Tibial nerve (tissue), 3 donors: ENCODE measurements at regions not wholly inside any gene's neighbourhood (a gene's known extent, or its start where the extent isn't known, plus 50 kb on each side); places are given as distances from the start of the nearest gene placed in this dataset.

Experiments
- CTCF ChIP-seq, 5 experiments: fragments of 200-600 bp in 3 of 5; fragments of 450-650 bp in 2 of 5; sonication (generic) in 3 of 5; IDR thresholded peaks; one replicate each; pipeline ENCODE4 v1.5.1; 2016 to 2019; ENCODE audit warnings: antibody characterized with exemption in 5 of 5, mild to moderate bottlenecking in 3 of 5, moderate library complexity in 2 of 5
- POLR2A ChIP-seq, 2 donors: fragments of 450-650 bp; IDR thresholded peaks; one replicate each; pipeline ENCODE4 v1.6.1; 2017; ENCODE audit warnings: antibody characterized with exemption in 2 of 2, mild to moderate bottlenecking in 2 of 2, moderate library complexity in 2 of 2

- TF ChIP-seq CTCF (IDR thresholded peaks at IDR 0.05) (no peak), POLR2A (IDR thresholded peaks at IDR 0.05) (no peak)
These were observed 108.3 kb upstream of the TAPT1 start for GRCh38 chr4:16334601-16335000.
